ACHN (cell line): ENCODE measurements at regions not wholly inside any gene's neighbourhood (a gene's known extent, or its start where the extent isn't known, plus 50 kb on each side); places are given as distances from the start of the nearest gene placed in this dataset.

ENCODE experiments used
- DNase-seq: peaks from one replicate; pipeline ENCODE4 v3.0.0-alpha.2; 2015
- in situ Hi-C: cut with HindIII; loops from 2 replicates; pipeline ENCODE4 v1.10.0; 2017; ENCODE audit warnings: low sequenced_read_pairs, low pct_ligation_motif_present, low pct_unique_long_range_greater_than_20kb

DNA sequence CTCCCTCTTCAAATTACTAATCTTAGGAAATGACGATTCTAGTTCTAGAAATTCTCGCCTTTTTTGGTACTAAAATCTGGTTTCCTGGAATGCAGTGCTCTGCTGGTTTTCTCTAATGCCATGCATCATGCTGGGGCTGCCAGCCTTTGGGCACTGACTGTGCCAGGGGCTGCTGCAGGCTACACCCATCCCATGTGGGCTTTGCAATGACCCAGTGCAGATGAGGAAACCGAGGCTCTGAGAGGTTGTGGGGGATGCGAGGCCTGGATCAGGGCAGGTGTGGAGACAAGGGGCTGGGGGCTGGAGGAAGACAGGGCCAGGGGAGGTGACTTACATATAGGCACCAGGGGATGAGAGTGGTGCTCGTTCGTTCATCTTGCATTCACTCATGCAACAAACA is 95.3 kb downstream of the HMX1 start:
- DNase-seq = no peak
- in situ Hi-C loops = no loop called here

DNA sequence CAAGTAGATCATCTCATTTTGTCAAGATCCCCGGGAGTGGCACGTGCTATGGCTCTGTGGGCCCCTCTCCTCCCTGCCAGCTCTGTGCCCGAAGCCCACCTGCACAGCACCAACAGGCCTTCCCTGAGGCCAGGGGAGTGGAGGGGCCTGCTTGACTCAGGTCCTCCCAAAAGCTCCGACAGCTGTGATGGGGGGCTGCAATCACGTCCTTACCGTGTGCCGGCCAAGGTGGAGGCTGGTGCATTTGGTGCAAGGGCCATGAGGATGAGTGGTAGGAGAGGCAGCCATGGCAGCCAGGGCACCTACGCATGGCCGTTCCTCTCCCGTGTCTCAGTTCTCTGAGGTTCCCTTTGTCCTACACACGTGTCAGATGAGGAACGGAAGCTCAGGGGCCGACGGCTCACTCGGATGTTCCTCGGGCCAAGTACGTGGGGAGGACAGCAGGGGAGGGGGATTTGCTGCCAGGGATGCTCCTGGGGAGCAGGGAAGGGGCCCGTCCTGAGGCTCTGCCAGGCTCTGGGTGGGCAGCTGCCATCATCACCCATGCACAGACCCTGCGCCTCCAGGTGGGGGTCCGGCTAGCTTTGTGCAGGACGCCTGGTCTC is 95.8 kb downstream of the HMX1 start:
- in situ Hi-C loops = no loop called here
- no peak for DNase-seq

DNA sequence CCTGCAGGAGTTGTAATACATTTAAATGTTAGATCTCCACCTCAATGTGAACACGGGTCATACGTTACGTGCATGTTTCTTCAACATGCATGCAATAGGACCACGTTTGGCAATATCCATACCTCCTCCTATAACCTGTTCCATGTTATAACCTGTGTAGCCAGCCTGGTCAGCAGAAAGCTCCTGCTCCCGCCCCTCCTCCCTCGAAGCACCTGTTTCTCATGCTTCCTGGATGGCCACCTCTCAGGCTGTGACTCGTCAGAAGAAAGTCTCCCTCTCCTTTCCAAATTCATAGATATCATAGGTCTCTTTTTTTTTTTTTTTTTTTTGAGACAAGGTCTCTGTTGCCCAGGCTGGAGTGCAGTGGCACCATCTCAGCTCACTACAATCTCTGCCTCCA is 96.5 kb downstream of the HMX1 start:
- no peak for DNase-seq
- in situ Hi-C loops = no loop called here

DNA sequence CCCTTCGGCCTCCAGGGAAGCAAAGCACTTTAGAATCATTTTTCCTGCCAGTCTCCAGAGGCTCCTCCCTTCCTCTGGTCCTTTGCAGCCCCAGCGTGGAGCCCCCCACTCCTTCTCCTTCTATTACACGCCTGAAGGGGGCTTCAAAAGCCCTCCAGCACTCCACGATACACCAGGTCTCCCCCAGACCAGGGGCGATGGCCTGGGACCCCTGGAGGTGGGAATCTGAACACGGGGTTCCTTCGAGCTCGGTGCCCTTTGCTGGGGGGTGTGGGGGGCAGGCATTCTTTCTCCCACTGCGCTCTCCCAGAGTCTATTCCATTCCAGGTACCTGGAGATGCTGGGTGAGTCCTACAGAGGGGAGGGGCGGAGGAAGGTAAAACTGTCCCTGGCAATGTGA is 97.6 kb downstream of the HMX1 start:
- in situ Hi-C loops = no loop called here

DNA sequence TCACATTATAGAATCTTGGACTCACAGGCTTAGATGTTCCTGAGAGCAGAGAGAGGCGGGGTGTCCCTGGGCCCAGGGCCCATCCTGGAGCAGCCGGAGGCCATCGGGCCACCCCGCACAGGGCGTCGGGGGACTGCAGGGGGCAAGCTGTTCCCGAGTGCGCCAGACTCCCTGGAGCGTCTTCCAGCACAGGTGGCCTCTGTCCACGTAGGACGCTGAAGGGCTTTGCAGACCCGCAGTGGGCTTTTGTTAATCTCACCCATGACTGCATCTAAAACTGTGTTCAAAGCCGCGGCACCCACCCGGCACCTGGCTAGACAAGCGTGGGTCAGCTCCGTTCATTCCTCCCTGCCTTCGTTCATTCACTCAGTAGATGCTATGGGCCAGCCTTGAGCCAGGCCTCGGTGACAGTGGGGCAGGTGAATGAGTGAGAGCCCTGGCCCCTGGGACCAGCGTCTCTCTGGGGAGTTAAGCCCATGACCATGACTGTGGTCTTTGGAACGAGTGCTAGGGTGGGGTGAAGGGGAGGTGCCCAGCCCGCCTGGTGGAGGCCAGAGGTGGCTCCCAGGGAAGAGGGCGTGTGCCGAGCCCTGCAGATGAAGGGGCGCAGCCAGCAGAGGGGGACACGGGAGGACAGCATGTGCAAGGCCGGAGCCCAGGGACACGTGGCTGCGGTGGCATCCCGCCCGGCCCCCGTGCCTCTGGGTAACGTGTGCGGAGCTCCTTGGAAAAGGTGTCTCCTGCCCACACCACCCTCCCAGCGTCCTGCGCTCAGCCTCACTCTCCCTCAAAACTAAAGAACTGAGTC is 98.3 kb downstream of the HMX1 start:
- no peak for DNase-seq
- in situ Hi-C loops = no loop called here

More for the DNA sequence above, 97.6 kb downstream of the HMX1 start:
- DNase-seq = no peak

DNA sequence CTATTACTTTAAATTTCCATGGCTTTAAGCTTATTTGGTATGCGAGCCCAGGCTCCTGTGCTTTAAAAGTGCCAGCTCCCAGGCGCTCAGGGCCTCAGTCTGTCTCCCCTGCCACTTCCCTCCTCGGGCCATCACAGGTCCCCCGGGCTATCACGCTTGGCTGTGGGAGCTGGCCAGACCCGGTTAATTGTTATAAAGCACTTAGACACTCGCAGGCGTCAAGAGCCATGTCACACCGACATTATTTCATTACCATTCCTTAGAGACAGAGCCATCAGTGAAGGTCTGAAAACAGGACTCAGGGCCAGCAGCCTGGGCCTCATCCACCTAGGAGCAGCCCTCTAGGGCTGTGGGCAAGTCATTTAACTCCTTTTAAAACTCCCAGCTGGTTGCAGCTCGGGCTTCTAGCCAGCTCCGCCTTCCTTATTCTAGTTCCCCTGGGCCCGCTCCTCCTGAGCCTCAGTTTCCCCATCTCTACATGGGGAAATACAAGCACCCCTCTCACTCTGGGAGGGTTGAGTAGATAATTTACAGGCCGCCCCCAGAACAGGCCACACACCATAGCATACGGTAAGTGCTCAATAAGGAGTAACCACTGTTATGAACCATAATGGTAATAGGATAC is 99.0 kb downstream of the HMX1 start:
- in situ Hi-C loops = no loop called here
- DNase-seq = no peak

DNA sequence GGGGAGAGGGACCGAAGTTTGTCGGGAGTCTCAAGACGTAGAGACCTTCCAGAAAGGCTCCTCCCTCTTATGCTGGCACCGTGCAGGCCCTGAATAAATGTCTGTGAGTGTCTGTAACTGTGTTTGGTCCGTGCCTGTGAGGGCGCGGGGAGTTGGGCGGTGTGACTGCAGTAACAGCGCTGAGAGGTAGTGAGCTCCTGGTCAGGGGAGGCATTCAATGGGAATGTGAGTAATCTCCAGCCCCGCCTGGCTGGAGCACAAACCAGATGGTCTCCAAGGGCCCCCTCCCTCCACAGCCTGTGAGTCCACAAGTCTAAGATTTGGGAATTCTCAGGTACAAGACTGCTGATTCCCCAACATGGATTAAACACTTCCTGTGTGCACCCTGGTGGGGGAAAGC is 100.0 kb downstream of the HMX1 start:
- DNase-seq = no peak
- in situ Hi-C loops = no loop called here

DNA sequence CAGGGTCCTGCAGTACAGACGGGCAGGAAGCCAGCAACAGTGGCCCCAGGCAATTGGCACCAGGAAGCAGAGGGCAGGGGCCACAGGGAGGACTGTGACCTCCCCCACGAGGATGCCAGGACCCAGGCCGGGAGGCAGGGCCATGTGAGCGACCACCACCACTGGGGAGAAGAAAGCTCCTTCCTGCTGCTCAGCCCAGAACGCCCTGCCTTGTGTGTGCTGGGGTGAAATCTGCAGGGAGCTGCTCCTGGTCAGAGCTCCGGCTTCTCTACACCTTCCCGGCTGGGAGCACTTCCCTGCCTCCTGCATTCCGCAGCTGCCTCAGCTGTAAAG is 100.4 kb downstream of the HMX1 start:
- no peak for DNase-seq
- in situ Hi-C loops = no loop called here

DNA sequence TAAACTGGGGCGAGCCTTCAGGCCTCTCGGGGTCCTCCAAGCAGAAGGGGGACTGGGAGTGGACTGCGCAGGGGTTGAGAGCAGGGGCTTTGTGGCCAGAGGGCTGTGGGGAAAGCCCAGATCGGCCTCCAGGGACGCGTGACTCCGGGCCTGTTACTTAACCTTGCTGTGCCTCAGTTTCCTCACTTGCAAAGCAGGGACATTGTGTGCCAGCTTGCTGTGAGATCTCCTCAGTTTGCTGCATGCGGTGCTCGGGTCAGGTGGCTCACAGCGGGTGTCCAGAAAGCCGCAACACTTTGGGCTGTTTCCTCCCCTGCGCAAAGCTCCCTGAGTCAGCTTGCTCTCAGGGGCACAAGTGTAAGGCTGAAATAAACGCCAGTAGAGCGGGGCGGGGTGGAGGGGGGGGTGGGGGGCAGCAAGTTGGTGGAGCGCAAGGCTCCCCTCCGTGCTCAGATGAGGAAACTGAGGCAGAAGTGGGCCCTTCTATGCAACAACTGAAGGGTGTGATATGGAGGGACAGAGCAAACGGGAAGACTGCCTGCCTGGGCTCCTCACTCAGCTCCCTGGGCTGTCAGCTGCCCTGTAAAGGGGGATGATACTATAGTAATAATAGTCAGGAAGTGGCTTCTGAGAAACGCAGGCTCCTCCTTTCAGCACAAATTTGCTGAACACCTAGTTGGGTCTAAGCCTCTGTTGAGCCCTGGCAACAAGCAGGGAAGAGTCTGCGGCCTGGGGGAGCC is 101.0 kb downstream of the HMX1 start:
- in situ Hi-C loops = no loop called here

DNA sequence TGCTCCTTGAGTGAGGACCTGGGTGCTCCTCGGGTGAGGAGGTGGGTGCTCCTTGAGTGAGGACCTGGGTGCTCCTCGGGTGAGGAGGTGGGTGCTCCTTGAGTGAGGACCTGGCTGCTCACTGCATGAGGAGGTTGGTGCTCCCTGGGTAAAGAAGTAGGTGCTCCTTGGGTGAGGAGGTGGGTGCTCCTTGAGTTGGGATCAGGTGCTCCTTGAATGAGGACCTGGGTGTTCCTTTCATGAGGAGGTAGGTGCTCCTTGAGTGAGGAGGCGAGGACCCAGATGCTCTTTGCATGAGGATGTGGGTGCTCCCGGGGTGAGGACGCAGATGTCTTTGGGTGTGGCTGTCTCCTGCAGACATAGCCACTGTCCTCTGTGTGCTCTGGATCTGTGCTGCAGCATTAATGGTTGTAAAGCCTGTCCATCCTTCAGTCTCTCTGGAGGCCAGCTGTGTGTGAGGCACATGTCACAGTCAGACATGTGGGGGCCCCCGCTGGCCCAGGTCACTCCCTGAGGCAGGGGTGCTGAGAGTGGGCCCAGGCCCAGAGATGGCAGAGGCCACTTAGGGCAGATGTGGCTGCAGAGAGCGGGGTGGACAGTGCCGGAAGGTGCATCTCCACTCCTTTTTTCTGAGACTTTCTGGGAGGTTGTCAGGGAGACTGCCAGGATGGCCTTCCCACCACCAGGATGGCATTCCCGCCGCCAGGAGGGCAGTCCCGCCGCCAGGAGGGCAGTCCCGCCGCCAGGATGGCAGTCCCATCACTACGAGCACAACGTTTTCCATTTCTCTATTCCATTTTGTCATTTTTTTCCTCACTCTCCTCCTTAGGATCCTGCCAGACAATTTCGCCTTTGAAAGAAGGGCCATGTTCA is 101.8 kb downstream of the HMX1 start:
- in situ Hi-C loops = no loop called here
- no peak for DNase-seq

More for the DNA sequence above, 101.0 kb downstream of the HMX1 start:
- no peak for DNase-seq

DNA sequence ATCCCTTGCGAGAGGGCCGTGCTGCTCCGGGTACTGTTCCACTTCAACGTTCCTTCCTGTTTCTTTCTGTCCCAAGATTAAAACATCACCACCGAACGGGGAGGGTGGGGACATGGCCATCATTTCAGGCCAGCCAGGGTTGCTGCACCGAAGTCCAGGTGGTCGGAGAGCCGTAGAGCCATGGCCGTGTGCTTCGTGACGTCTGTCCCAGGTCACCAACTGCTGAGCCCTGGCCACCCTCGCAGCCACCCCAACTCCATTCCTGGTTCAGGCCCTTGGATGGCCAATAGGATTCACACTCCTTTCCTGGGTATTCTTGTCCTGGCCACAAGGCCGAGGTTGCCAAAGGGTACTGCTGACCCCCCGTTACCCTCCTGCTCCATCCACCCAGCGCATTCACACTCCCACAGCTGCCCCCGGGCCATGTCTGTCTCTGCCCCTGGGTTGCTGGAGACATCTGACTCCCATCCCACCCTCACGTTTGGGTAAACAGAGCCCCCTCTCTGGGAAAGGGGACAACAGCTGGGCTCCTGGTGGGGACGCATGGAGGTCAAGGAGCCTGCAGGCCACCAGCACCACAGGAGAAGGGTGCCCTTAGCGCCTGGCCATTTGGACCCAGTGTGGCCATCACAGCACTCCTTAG is 103.2 kb downstream of the HMX1 start:
- in situ Hi-C loops = no loop called here
- no peak for DNase-seq

DNA sequence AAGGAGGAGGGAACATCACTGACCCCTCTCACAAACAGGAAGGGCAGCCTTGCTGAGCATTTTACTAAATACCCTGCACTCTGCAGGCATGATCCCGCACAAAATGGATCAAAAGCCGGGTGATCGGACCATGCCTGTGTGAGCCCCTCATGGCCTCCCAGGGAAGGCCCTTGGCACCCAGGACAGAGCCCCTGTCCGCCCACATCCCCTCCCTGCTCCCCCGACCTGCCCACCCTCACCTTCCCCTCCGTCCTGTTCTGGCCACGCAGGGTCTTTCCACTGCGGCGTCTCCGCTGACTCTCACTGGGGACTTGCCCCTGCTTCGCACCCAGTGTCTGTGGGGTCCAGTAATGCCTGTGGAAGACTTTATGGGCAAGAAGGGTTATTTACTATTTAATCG is 105.0 kb downstream of the HMX1 start:
- no peak for DNase-seq
- in situ Hi-C loops = no loop called here

DNA sequence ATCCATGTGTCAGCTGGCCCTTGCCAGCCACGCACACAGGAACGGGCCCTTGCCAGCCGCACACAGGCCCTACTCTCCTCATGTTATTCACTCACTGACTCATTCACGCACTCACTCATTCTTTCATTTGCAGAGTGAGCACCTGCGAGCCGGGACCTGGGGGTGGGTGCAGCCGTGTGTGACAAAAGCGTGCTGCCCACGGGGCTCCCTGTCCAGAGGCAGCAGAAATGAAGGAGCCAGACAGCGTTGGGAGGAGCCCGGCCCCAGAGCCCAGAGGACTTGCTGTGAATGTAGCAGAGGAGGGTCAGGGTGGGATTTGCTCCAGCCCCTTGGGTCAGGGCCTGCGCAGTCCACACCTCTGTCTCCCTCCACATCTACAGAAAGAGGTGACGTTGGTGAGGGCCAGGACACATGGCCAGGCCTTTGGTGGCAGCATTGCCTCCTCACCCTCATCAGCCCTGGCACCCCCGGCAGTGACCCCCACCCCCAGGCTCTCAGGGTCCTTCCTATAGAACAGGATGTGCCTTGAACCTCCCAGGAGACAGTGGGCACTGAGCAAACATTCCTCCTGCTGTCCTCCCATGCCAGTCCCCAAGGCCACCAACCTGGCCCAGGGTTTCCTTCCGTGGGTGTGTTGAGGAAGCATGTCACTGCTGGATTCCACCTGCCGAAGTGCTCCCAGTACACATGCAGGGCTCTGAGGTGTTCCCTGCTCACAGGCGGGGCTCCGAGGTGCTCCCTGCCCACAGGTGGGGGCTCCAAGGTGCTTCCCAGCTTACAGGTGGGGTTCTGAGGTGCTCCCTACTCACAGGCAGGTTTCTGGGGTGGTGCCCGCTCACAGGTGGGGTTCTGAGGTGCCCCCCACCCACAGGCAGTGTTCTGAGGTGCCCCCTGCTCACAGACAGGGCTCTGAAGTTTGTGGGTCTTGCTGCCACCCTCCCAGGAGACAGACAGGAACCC is 105.7 kb downstream of the HMX1 start:
- in situ Hi-C loops = no loop called here
- DNase-seq = no peak

DNA sequence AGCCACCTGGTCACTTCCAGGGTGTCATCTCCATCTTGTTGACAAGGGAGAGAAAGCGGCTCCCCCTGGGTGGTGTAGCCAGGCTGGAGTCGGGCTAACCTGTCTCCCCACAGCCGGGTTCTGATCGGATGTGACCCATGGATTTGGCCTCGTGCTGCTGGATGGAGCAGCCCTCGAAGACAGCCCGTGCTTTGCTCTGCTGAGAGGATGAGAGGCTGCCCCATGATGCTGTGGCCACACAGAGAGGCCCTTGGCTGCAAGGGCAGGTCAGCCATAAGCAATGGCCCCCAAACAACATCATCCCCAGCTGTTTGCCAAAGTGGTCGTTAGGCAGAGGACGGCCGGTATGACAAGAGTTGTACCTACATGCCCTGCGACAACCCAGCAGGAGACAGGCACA is 106.6 kb downstream of the HMX1 start:
- in situ Hi-C loops = no loop called here

DNA sequence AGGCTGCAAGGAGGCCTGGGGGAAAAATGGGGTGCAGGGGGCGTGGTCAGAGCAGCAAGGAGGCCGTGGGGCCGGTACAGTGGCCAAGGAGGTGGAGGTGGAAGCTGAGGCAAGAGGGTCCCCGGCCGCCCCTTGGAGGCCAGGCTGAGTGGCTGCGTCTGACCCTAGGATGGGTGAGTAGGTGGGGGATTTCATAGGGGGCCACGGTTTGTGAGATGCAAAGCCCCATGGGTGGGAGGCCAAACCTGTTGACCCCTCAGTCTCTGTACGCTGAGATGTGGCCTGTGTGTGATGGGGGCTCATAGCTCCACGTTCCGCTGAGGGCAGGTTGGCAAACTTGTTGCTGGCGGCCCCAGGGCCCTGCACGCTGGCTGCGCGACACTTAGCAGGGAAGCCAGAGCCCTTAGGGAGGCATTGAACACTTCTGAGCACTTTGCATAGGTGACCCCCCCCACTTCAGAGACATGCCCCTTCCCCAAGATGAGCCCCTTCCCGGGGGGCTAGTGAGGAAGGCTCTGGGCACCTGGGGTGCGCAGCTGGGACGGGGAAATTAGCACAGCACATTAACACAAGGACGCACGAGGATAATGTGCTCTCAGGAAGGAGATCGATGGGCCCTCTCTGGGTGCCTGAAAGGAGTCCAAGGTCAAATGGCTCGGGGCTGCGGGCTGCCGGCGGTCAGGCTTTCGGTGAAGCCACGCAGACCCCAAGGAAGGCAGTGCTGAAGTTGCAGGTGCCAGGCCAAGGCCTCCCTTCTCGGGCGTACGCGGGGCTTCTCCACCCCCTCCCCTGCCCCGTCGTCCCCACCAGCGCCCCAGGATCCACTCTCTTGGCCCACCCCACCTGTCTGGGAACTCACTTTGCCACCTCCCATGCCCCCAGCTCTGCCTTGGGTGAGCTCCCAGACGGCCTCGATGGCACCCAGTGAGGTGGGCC is 107.4 kb downstream of the HMX1 start:
- in situ Hi-C loops = no loop called here
- no peak for DNase-seq

More for the DNA sequence above, 106.6 kb downstream of the HMX1 start:
- no peak for DNase-seq
